Skin epidermis (tissue), 12 donors: ENCODE measurements at regions not wholly inside any gene's neighbourhood (a gene's known extent, or its start where the extent isn't known, plus 50 kb on each side); places are given as distances from the start of the nearest gene placed in this dataset.
"Not testable (repeated sequence)": the region's sequence is repeated elsewhere in the genome, so short reads cannot be mapped to it uniquely, and the experiment has no call there.

Experiments used
- H3K27ac ChIP-seq, 21 experiments: fragments of 200-600 bp; sonication (generic) in 11 of 21; one replicate each; pipeline ENCODE4 v1.5.0; 2020; ENCODE audit warnings: mild to moderate bottlenecking in 3 of 21, inconsistent platforms in 2 of 21, moderate library complexity in 2 of 21
- H3K4me3 ChIP-seq, 7 experiments: fragments of 200-600 bp; sonication (generic) in 2 of 7; one replicate each; pipeline ENCODE4 v1.5.0; 2020; ENCODE audit warnings: inconsistent platforms in 2 of 7, mild to moderate bottlenecking in 2 of 7, moderate library complexity in 1 of 7

DNA sequence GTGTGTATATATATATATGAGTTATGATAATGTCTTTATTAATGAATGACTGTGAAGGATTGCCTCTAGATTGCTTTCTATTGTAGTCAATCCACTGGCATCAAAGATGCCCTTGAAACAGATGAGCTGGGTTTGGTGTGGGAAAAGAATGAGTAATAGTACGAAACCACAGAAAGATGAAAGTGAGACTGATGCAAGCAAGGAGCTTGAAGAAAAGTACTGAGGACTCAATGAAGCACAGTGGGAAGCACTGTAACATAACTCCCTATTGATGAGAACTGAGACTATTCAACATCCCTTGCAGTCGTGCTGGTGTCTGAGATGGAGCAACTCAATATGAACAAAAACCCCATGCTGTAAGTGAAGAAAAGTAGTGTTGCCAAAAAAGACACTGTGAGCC, 1794.2 kb downstream of the SLITRK5 start:
- Histone ChIP-seq H3K4me3 (no peak overlapping the region), H3K27ac (no peak overlapping the region)

DNA sequence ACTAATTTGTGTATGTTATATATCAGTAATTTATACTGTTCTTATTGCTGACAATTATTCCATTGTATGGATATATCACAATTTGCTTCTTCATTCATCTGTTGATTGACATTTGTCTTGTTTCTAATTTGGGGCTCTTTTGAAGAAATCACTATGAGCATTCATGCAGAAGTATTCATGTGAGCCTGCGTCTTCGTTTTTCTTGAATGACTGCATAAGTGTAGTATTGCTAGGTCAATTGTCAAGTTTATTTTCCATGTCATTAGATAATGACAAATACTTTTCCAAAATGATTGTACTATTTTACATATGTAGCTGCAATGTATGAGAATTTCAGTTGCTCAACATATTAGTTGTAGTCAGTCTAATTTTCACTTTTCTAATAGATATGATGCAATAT, 1796.9 kb downstream of the SLITRK5 start:
- Histone ChIP-seq H3K4me3 (no peak overlapping the region), H3K27ac (no peak overlapping the region)

DNA sequence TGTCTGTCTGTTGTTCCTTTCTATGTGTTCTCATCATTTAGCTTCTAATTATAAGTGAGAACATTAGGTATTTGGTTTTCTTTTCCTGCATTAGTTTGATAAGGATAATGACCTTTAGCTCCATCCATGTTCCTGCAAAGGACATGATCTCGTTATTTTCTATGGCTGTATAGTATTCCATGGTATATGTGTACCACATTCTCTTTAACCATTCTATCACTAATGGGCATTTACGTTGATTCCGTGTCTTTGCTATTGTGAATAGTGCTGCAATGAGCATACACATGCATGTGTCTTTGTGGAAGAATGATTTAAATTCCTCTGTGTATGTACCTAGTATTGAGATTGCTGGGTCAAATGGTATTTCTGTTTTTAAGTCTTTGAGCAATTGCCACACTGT, 1799.7 kb downstream of the SLITRK5 start:
- no peak overlapping the region for H3K27ac ChIP-seq
- no peak overlapping the region for H3K4me3 ChIP-seq

DNA sequence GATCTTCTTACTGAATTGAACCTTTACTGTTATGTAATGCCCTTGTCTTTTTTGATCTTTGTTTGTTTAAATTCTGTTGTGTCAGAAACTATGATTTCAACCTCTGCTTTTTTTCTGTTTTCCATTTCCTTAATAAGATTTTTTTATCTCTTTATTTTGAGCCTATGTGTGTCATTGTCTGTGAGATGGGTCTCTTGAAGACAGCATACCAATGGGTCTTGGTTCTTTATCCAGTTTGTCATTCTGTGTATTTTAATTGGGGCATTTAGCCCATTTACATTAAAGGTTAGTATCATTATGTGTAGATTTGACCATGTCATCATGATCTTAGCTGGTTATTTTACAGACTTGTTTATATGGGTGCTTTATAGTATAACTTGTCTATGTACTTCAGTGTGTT, 1803.3 kb downstream of the SLITRK5 start:
- H3K27ac ChIP-seq, result no peak overlapping the region
- no peak overlapping the region for H3K4me3 ChIP-seq

DNA sequence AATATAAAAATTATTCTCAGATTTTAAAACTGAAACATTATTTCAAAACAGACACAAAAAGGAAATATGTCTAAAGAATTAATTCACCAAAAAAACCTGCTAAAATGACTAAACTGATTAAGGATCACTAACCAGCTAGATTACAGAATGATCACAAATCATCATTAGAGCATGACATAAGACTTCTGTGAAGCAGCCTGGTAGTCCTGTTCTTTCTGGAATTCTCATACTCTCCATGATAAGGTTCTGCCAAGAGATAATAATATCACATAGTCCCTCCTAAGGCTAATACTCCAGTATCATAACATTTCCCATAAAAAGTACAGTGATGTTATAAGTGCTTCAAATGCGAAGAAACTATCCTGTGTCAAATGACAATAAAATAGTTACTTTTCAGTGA, 1814.9 kb downstream of the SLITRK5 start:
- Histone ChIP-seq H3K4me3 (no peak overlapping the region), H3K27ac (no peak overlapping the region)

DNA sequence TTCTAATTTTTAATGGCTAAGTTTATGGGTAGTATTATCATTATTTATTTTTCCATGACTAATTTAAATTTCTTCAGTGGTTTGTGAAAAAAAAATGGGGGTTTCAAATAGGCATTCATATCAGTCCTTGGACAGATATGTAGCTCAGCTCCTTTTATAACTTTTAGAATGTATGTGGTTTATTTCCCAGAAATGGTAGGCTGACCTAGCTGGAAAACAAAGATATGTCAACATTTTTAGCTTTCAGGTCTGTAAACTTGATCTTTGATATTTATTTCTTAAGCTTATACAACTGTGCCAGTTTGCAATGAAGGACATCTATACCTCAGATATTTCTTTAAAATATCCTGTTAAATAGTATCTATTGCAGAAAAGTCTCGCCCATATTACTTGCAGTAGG, 1815.5 kb downstream of the SLITRK5 start:
- no peak overlapping the region for H3K4me3 ChIP-seq
- no peak overlapping the region for H3K27ac ChIP-seq

DNA sequence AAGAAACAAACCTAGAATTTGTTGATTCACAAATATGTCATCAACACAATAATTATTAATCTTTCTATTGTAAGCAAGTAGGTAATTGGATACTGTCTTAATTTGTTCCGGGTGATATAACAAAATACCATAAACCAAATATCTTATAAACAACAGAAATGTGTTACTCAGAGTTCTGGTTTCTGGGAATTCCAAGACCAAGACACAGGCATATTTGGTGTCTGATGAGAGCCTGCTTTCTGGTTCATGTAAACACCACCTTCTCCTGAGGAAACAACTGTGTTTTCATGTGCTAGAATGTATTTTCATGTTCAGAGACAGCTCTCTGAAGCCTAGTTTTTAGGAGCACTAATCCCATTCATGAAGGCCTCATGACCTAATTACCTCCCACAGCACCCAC, 1819.5 kb downstream of the SLITRK5 start:
- Histone ChIP-seq H3K4me3 (no peak overlapping the region), H3K27ac (no peak overlapping the region)

DNA sequence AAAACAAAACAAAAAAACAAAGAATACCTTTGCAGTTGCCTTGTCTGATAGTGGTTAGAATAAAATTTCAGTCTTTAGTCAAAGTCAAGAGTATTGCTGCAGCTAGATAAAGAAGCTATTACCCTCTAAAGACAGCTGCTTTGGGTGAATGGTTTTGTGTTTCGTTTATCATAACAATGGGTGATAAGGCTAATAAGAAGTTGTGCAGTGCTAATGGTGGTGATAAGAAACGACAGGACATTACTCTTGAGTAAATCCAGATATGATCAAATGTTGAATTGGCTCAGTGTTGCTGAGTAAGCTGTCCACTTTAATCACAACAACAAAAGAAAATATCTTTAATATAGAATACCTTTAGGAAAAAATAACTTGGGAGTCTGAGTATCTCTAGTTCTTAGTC, 1825.3 kb downstream of the SLITRK5 start:
- Histone ChIP-seq H3K27ac (no peak overlapping the region), H3K4me3 (no peak overlapping the region)

DNA sequence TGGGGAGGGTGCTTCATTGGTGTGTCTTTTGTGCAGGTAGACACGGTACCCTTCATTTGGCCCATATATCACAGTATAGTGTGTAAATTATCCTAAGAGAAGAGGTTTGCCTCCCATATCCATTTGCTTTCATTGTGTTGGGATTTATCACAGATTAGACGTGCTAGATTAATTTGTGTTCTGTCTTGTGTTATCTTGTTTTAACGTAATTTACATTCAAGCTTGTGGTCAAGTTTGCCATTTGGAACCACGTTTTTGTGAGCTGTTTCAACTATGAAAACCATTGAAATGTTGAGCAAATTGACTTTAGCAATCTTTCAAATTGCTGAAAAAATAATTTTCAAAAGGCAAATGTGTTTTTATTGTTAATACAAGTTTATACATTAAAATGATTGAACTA, 1826.5 kb downstream of the SLITRK5 start:
- Histone ChIP-seq H3K4me3 (no peak overlapping the region), H3K27ac (no peak overlapping the region)

DNA sequence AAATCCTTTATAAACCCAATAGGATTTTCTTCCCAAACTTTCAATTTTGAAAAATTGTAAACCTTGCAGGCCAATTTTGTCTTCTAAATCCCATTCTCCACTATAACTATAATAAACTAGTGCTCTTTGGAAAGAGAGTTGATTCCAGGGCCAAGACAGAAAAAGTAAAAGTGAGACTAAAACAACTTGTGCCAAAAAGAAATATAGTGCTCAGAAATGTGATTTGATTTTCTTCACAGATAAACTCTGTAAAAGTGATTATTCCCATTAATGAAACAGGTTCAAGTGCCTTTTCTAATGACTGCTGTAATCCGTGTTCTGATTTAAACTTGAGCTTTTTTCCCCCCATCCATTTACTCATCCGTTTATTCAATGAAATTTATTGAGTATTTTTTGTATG, 1831.1 kb downstream of the SLITRK5 start:
- no peak overlapping the region for H3K27ac ChIP-seq

DNA sequence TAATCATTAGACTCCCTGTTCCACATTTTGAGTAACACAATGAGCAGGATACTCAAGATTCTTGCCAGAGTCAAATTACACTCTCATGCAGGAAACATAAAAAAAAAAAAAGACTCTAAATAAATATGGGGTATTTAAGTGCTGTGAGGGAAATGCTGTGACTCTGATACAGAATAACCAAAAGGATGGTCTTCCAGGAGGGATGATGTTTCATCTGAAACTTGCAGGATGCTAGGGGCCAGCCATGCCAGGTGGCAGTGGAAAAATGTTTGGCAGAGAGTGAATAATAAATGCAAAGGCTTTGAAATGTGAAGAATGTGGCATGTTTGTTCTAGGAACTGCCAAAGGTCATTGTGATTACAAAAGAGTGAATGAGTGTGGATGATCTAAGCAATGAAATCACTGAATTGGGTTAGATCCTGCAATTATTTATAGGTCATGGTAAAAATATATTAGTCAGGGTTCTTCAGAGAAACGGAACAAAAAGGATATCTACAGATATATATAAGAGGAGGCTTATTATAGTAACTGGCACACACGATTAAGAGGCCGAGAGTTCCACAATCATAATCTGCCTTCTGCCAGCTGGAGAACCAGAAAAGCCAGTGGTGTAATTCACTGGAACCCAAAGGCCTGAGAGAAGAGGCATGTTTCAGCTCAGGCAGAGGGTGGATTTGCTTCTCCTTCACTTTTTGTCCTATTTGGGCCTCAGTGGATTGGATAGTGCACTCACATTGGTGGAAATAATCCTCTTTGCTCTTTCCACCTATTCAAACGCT, 1832.8 kb upstream of the MIR17HG start:
- Histone ChIP-seq H3K4me3 (no peak overlapping the region), H3K27ac (no peak overlapping the region)

More for the DNA sequence above, 1831.1 kb downstream of the SLITRK5 start:
- H3K4me3 ChIP-seq, result no peak overlapping the region

DNA sequence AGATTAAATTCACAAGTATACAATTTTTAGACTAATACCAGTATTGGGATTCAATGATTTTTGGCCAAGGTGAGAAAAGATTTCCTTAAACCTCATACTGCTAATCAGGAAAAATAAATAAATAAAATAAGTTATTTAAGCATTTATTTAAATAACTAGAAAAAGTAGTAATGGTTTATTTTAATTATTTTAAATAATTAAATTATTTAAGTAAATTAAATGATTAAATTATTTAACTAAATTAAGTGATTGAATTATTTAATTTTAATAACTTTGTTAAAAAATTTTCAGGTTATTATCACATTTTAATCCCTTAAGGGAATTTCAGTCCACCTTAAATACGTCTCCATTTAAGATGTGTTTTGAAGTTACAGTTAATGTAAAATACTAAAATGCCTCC, 1831.5 kb upstream of the MIR17HG start:
- Histone ChIP-seq H3K27ac (no peak overlapping the region), H3K4me3 (no peak overlapping the region)

DNA sequence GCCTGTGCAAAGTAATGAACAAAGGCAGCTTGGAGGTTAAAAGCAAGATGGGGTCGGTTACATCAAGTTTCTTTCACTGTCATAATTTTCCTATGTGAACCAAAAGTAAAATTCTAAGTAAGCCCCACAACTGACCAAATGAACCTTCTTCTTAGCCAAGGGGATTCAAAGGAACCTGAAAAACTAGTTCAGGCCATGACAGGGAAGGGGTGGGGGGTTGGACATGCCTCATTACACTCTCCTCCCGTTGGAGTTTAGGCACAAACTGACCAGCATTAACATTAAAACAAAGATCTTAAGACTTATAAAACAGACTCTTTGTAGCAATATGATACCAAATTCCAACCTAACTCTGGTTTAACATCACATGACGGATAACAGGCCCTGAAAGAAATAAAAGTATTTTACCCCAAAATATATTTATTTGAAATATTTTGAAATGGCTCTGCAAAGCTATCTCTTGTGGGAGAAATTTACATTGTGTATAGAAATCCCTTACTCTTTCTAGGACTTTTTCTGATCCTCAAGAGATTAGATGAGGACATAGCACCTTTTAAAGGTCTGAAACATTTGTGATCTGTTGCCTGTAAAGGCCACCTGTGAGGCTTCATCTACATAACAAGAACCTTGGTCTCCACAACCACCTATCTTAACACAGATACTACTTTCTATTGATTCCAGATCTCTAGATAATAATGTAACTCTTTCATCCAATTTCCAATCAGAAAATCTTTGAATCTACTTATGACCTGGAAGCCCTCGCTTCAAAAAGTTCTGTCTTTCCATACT, 1829.0 kb upstream of the MIR17HG start:
- Histone ChIP-seq H3K4me3 (no peak overlapping the region), H3K27ac (no peak overlapping the region)

DNA sequence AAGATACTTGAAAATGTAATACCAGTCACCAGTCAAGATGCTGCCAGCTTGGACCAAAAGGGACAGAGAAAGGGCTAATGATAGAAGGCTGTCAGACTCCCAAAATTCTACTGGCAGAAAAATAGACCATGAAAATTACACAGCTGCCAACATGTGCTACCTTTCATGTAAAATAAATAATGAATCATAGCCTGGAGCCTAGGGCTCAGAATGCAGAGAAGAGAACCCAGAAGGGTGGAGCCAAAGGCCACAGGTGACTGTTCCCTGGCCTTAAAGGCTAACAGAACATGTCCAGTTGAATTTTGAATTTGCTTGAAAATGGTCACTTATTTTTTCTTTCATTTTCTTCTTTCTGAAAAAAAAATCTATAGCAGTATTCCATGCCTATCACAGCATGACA, 1827.0 kb upstream of the MIR17HG start:
- Histone ChIP-seq H3K4me3 (no peak overlapping the region), H3K27ac (no peak overlapping the region)

DNA sequence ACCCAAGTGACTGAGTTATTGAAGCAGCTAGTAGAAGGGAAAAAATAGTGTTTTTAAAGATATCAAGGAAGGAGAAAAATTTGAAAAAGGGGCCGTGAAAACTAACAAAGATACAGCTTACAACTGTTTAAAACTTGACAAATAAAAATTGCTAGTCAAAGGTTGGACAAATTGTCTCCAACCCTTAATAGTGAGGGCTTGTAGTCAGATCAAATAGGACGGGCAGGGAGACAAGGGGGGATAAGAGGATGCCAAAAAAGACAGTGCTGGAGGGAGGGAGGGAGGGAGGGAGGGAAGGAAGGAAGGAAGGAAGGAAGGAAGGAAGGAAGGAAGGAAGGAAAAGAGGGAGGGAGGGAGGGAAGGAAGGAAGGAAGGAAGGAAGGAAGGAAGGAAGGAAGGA, 1825.8 kb upstream of the MIR17HG start:
- not testable (repeated sequence) for H3K4me3 ChIP-seq, H3K27ac ChIP-seq

DNA sequence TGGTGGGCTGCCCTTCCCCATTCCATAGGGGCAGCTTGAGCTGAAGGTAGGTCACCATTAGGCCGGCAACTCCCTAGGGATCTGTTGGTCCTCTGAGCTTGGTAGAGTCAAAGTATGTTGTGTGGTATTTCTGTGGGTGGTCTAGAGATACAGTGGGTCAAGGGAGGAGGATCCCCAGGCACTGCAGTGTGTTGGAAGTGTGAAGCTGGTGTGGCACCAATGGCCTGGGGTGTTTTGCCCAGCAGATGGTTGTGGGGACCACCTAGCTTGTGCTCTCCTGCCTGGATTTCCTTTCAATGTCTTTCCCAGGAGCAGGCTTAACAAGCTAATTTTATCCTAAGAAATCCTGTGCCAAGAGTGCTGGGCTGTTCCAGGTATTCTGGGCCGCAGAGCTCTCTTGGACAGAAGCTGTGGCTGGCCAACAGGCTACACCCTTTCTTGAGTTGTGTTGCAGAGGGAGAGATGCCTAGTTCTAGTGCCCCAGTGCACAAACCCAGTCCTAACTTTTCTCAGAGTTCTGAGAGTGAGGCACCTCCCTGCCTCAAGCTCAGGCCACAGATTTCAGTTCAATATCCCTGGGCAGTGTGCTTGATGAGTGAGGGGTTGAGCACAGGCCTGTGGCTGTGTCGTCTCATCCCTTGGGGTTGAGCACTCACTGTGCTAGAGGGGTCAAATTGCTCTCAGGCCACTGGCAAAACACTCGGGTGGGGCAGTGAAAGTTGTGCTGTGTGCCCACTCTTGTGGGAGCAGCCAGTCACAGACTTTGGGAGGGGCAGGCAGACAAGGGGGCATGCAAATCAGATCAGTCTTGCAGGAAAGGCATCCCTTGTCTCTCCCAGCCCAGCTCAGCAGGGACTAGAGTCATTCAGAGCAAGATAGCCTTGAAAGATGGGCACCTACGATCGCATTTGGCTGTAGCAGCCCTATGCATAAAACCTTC, 1806.1 kb upstream of the MIR17HG start:
- H3K27ac ChIP-seq, result no peak overlapping the region
- H3K4me3 ChIP-seq, result no peak overlapping the region

DNA sequence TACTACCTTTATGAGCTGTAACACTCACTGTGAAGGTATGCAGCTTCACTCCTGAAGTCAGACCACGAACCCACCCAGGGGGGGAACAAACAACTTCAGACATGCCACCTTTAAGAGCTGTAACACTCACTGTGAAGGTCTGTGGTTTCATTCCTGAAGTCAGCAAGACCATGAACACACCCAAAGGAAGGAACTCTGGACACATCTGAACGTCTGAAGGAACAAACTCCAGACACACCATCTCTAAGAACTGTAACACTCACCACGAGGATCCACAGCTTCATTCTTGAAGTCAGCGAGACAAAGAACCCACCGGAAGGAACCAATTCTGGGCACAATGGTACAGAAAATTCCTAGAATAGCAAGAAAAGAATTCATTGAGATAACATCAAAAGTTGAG, 1796.5 kb upstream of the MIR17HG start:
- Histone ChIP-seq H3K27ac (no peak overlapping the region), H3K4me3 (no peak overlapping the region)

DNA sequence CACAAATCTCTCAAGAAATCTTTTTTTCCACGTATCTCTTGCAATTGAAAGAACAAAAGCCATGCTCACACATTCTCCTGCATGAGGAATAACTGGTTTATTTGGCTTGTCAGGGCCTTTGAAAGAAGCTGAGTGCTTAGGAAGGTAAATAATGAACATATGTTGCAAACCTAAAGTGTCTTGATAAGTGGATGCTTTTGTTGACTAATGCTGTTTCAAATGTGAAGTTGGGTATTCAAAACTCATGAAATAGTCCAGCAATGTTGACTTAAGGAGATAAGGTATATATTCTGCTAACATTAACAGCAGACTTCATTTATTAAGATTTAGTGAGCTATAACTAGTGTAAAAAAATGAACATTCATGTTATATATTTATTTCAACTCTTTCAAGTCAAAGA, 1792.7 kb upstream of the MIR17HG start:
- H3K4me3 ChIP-seq, result no peak overlapping the region

DNA sequence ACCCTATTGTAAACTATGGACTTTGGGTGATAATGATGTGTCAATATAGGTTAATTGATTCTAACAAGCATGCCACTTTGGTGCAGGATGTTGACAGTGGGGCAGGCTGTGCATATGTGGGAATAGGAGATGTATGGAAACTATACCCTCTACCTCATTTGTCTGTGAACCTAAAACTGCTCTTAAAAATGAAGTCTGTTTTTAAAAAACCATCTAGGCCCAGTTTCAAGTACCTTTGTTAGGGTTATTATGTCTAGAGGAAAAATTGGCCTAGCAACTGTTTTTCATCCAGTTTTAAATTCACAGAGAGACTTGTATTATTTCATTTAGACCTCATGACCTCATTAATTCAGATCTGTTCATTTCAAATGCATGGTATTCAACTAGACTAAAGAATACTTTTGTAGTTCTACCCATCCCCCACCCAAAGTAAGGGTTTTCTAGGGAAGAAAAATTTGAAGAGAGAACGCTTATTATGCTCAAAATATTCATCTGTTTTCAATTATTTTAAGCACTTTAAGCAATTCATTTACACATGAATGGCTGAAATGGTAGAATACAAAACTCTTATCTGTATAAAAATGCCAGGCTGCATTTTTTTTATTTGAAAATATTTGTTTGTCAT, 1781.9 kb upstream of the MIR17HG start:
- no peak overlapping the region for H3K4me3 ChIP-seq
- H3K27ac ChIP-seq, result no peak overlapping the region

More for the DNA sequence above, 1792.7 kb upstream of the MIR17HG start:
- H3K27ac ChIP-seq, result no peak overlapping the region

DNA sequence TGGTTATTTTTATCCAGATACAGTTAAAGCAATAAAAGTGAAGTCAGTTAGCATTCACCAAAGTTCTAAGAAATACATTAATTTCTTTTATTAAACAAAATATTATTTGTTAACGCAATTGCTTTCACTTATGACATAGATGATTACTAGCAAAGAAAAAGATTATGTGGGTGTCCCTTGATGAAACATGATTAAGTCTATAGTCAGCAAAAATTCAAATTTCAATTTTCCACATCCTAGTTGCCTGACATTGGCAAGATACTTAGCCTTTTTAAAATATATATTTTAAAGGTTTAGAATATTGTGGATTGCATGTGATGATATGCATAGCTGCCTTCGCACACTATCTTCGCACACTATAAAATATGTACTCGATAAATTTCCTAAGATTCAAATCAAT, 1780.5 kb upstream of the MIR17HG start:
- Histone ChIP-seq H3K27ac (no peak overlapping the region), H3K4me3 (no peak overlapping the region)
